Tibial artery (tissue), 4 donors: ENCODE measurements at regions not wholly inside any gene's neighbourhood (a gene's known extent, or its start where the extent isn't known, plus 50 kb on each side); places are given as distances from the start of the nearest gene placed in this dataset.

Experiments used
- DNase-seq, 2 donors: peaks; one replicate each; pipeline ENCODE4 v3.0.0-alpha.2; 2019
- H3K27ac ChIP-seq, 2 donors: fragments of 200-600 bp; sonication (generic) in 1 of 2; 1 replicate in 1 of 2; 2 replicates in 1 of 2; pipeline ENCODE4 v1.5.1; 2018 to 2019; ENCODE audit warnings: mild to moderate bottlenecking in 1 of 2
- H3K27me3 ChIP-seq, 2 donors: fragments of 200-600 bp; sonication (generic) in 1 of 2; one replicate each; pipeline versions ENCODE4 v1.5.1 to v1.6.0; 2016 to 2019
- H3K36me3 ChIP-seq, 3 donors: fragments of 200-600 bp; sonication (generic) in 2 of 3; one replicate each; pipeline ENCODE4 v1.5.1; 2016 to 2019; ENCODE audit warnings: mild to moderate bottlenecking in 2 of 3
- H3K4me1 ChIP-seq, 4 donors: fragments of 200-600 bp; sonication (generic) in 2 of 4; 1 replicate in 3 of 4; 2 replicates in 1 of 4; pipeline ENCODE4 v1.5.1; 2016 to 2019
- H3K4me3 ChIP-seq, 2 donors: fragments of 200-600 bp; sonication (generic) in 1 of 2; 1 replicate in 1 of 2; 2 replicates in 1 of 2; pipeline ENCODE4 v1.5.1; 2018 to 2019; ENCODE audit warnings: mild to moderate bottlenecking in 2 of 2
- H3K9me3 ChIP-seq, 3 donors: fragments of 200-600 bp; sonication (generic) in 1 of 3; one replicate each; pipeline ENCODE4 v1.5.1; 2016 to 2019
- intact Hi-C: fragments of 100-400 bp; cut with DNase I; formaldehyde crosslinking; loops from one replicate; pipeline ENCODE4 v1.15.0; 2023; ENCODE audit warnings: low total_unique reads
- TF ChIP-seq, protein P1 (sequence below), 2 experiments: fragments of 200-600 bp in 1 of 2; fragments of 450-650 bp in 1 of 2; IDR thresholded peaks; one replicate each; pipeline ENCODE4 v1.5.1; 2017 to 2019; ENCODE audit warnings: antibody characterized with exemption in 2 of 2, mild to moderate bottlenecking in 1 of 2, moderate library complexity in 1 of 2

DNA sequence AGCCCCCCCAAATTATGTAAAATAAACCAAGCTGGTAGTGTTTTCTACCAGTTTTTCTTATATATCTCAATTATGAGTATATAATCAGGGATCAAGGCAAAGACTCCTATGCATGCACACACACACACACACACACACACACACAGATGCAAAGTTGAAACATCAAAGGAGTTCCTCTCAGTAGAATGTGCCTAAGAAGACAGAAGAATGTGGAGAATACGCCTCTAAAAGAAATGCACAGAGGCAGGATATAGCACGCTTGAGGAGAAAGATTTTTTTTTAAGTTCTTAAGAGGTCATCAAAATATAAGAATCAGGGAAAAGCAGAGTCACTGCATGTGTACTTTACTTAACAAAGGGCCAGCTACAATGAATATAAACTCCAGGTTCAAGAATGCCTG lies 138.2 kb upstream of the CLEC14A start:
- H3K4me3 ChIP-seq, result no peak overlapping the region
- H3K27me3 ChIP-seq, result no peaks in the 10 kb centered on the region
- TF ChIP-seq, protein P1, sequence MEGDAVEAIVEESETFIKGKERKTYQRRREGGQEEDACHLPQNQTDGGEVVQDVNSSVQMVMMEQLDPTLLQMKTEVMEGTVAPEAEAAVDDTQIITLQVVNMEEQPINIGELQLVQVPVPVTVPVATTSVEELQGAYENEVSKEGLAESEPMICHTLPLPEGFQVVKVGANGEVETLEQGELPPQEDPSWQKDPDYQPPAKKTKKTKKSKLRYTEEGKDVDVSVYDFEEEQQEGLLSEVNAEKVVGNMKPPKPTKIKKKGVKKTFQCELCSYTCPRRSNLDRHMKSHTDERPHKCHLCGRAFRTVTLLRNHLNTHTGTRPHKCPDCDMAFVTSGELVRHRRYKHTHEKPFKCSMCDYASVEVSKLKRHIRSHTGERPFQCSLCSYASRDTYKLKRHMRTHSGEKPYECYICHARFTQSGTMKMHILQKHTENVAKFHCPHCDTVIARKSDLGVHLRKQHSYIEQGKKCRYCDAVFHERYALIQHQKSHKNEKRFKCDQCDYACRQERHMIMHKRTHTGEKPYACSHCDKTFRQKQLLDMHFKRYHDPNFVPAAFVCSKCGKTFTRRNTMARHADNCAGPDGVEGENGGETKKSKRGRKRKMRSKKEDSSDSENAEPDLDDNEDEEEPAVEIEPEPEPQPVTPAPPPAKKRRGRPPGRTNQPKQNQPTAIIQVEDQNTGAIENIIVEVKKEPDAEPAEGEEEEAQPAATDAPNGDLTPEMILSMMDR (IDR thresholded peaks at IDR 0.05), result no peak
- H3K4me1 ChIP-seq, result peaks cover 0 to 8% (median 0%) of the 10 kb centered on the region in 4 donors
- H3K9me3 ChIP-seq, result no peaks in the 10 kb centered on the region
- intact Hi-C loops, result no loop called here
- no peaks in the 10 kb centered on the region for H3K36me3 ChIP-seq
- H3K27ac ChIP-seq, result no peak overlapping the region
- no peak for DNase-seq

DNA sequence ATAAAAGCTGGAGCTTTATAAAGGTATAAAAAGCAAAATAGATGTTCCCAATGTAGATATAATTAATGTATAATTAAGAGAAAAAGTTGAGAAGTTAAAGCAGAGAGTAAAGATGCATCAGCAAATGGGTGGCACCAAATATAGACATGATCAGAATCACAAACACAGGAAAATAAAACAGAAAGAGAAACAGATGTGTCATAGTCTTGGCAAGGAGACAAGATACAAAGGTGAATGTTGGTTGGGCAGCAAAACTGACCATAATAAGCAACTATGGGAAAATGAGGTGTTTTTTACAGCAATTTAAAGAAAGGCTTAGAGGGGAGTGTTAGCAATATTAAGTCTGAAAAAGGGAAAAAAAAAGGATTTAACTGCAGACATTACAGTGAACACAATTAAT lies 135.4 kb upstream of the CLEC14A start:
- DNase-seq, result no peak
- no peaks in the 10 kb centered on the region for H3K36me3 ChIP-seq
- intact Hi-C loops, result no loop called here
- H3K4me3 ChIP-seq, result no peak overlapping the region
- peaks cover 0 to 8% (median 0%) of the 10 kb centered on the region in 4 donors for H3K4me1 ChIP-seq
- no peaks in the 10 kb centered on the region for H3K27me3 ChIP-seq
- TF ChIP-seq, protein P1 (IDR thresholded peaks at IDR 0.05), result no peak
- H3K27ac ChIP-seq, result no peak overlapping the region
- H3K9me3 ChIP-seq, result no peaks in the 10 kb centered on the region

DNA sequence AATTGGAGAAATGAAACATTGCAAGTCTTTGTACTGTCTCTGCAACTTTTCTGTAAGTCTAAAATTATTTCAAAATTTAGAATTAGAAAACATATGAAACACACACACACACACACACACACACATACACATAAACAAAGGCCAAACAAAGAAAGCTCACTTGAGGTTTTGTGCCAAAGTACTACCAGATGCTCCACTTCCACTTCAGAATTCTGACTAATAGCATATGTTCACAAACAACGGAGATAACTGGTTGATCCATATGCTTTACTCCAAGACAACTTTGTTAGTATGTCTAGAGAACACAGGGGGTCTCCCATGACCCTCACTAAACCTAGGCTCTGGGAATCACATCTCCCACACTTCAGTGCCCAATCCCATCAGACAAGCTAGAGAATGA lies 133.8 kb upstream of the CLEC14A start:
- TF ChIP-seq, protein P1 (IDR thresholded peaks at IDR 0.05), result no peak
- H3K4me3 ChIP-seq, result no peak overlapping the region
- no peaks in the 10 kb centered on the region for H3K36me3 ChIP-seq
- H3K27me3 ChIP-seq, result no peaks in the 10 kb centered on the region
- intact Hi-C loops, result no loop called here
- H3K9me3 ChIP-seq, result no peaks in the 10 kb centered on the region
- peaks cover 0 to 8% (median 0%) of the 10 kb centered on the region in 4 donors for H3K4me1 ChIP-seq
- no peak for DNase-seq
- H3K27ac ChIP-seq, result no peak overlapping the region

DNA sequence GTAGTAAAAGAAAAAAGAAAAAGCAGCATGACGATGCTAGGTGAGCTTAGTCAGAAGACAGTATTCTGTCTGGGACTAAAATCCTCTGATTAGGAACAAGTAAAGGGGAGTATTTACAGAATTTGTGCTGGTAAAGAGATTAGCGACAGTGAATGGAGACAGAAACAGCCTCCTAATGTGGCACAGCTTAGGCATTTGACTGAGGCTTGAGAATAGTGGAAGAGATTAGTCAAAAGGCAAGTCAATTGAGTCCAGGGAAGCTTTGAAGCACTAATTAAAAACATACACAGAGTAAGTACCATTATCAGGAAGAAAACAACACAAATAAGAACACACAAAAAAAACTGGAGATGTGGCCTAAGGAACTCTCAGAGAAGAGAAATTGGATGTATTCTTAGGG lies 131.9 kb upstream of the CLEC14A start:
- H3K4me3 ChIP-seq, result no peak overlapping the region
- DNase-seq, result no peak
- H3K27ac ChIP-seq, result no peak overlapping the region
- no peaks in the 10 kb centered on the region for H3K9me3 ChIP-seq
- H3K4me1 ChIP-seq, result peaks cover 0 to 8% (median 0%) of the 10 kb centered on the region in 4 donors
- H3K27me3 ChIP-seq, result no peaks in the 10 kb centered on the region
- no peaks in the 10 kb centered on the region for H3K36me3 ChIP-seq
- intact Hi-C loops, result no loop called here
- TF ChIP-seq, protein P1 (IDR thresholded peaks at IDR 0.05), result no peak

DNA sequence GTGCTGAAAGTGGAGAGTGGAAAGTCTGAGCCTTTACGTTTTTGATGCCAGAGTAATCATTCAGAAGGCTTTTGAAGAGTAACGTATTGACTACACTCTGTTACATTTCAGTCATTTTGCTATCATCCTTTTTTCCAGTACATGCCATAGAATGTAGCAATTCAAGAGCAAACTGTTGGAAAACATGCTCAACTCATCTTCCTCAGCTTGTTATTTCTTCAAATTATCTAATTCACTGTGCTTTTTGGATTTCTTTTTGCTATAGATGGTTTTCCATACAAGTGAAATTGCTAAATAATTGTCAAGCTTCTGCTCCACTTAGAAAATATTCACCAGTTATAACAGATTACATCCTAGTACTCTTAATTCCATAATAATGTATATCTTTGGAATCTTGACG lies 129.9 kb upstream of the CLEC14A start:
- TF ChIP-seq, protein P1 (IDR thresholded peaks at IDR 0.05), result no peak
- no peak overlapping the region for H3K27ac ChIP-seq
- no peaks in the 10 kb centered on the region for H3K36me3 ChIP-seq
- H3K27me3 ChIP-seq, result no peaks in the 10 kb centered on the region
- intact Hi-C loops, result no loop called here
- no peak for DNase-seq
- no peak overlapping the region for H3K4me3 ChIP-seq
- no peaks in the 10 kb centered on the region for H3K9me3 ChIP-seq
- no peaks in the 10 kb centered on the region for H3K4me1 ChIP-seq

DNA sequence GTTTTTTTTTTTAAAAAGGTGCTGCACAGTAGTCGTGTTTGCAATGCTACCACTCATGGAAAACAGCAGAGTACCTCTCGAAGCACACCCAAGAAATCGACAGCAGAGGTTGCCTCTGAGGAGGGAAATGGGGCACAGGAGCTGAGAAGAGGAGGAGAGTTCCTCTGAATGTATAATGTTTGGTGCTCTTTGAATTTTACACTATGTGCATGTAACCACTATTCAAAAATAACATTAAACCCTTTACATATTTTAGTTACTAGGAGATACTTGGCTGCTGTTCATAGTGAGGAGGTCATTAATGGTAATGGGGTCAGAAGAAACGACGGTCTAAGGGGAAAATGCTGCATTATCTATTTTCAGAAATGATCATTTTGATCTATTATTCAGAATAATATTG lies 129.4 kb upstream of the CLEC14A start:
- Histone ChIP-seq H3K4me3 (no peak overlapping the region), H3K9me3 (no peaks in the 10 kb centered on the region), H3K4me1 (no peaks in the 10 kb centered on the region), H3K36me3 (no peaks in the 10 kb centered on the region), H3K27me3 (no peaks in the 10 kb centered on the region), H3K27ac (no peak overlapping the region)
- DNase-seq, result no peak
- TF ChIP-seq, protein P1 (IDR thresholded peaks at IDR 0.05), result no peak
- intact Hi-C loops, result no loop called here
